SK-N-SH (cell line): ENCODE measurements at regions not wholly inside any gene's neighbourhood (a gene's known extent, or its start where the extent isn't known, plus 50 kb on each side); places are given as distances from the start of the nearest gene placed in this dataset.

ENCODE experiments used
- CTCF ChIA-PET: fragments of 300-600, 350-600 bp; formaldehyde crosslinking; extraction: SDS; loops from one replicate; lab custom pipeline; 2021; lab: Yijun Ruan, JAX
- POLR2A ChIA-PET: fragments of 350-600 bp; sonication (Branson Sonifier 250); formaldehyde crosslinking; extraction: SDS; loops from one replicate; lab custom pipeline; 2020; ENCODE audit warnings: antibody characterized with exemption, inconsistent platforms; lab: Yijun Ruan, JAX
- DNase-seq: peaks from one replicate; pipeline ENCODE4 v3.0.0; 2012
- H2AFZ ChIP-seq: fragments of 200-600 bp; sonication (generic); 2 replicates; pipeline ENCODE4 v1.8.1; 2016; ENCODE audit warnings: antibody characterized with exemption, mild to moderate bottlenecking, low read depth
- H3F3A ChIP-seq: fragments of 200-600 bp; sonication (generic); replicated peaks from 2 replicates; pipeline ENCODE3; 2016; ENCODE audit warnings: antibody characterized with exemption, mild to moderate bottlenecking; ENCODE audit not compliant: insufficient read depth
- H3K27ac ChIP-seq, 2 experiments: fragments of 200-500 bp in 1 of 2; fragments of 200-600 bp in 1 of 2; sonication (Bioruptor generic) in 1 of 2; sonication (generic), shearing (Covaris generic) in 1 of 2; 2 replicates each; pipeline versions ENCODE4 v1.5.1 to v1.6.1; 2014 to 2016; ENCODE audit warnings: low read depth in 2 of 2, inconsistent platforms in 1 of 2, low read length in 1 of 2, mild to moderate bottlenecking in 1 of 2, mixed read lengths in 1 of 2
- H3K27me3 ChIP-seq: fragments of 200-600 bp; sonication (generic), shearing (Covaris generic); 2 replicates; pipeline ENCODE4 v1.6.1; 2016; ENCODE audit warnings: mixed run types; ENCODE audit not compliant: insufficient read depth
- H3K36me3 ChIP-seq, 2 experiments: fragments of 200-500 bp in 1 of 2; fragments of 200-600 bp in 1 of 2; sonication (Bioruptor generic) in 1 of 2; sonication (generic) in 1 of 2; replicated peaks in 1 of 2; 2 replicates each; pipeline versions ENCODE3 to v1.5.1; 2014 to 2016; ENCODE audit warnings: low read length in 1 of 2, mild to moderate bottlenecking in 1 of 2; ENCODE audit not compliant: insufficient read depth in 2 of 2, control insufficient read depth in 1 of 2
- H3K4me1 ChIP-seq, 2 experiments: fragments of 200-500 bp in 1 of 2; fragments of 200-600 bp in 1 of 2; sonication (Bioruptor generic) in 1 of 2; sonication (generic), shearing (Covaris generic) in 1 of 2; 2 replicates each; pipeline versions ENCODE4 v1.5.1 to v1.6.1; 2014 to 2016; ENCODE audit warnings: low read depth in 1 of 2, low read length in 1 of 2, mixed run types in 1 of 2; ENCODE audit not compliant: insufficient read depth in 2 of 2, control insufficient read depth in 1 of 2
- H3K4me2 ChIP-seq: fragments of 200-600 bp; sonication (generic), shearing (Covaris generic); 2 replicates; pipeline ENCODE4 v1.6.1; 2017; ENCODE audit warnings: mixed run types
- H3K4me3 ChIP-seq, 2 experiments: fragments of 200-500 bp in 1 of 2; fragments of 200-600 bp in 1 of 2; sonication (Bioruptor generic) in 1 of 2; sonication (generic), shearing (Covaris generic) in 1 of 2; 2 replicates each; pipeline versions ENCODE4 v1.5.1 to v1.8.1; 2014 to 2016; ENCODE audit warnings: low read depth in 2 of 2, inconsistent platforms in 1 of 2, low read length in 1 of 2, mild to moderate bottlenecking in 1 of 2, mixed read lengths in 1 of 2, moderate library complexity in 1 of 2
- H3K79me2 ChIP-seq: fragments of 200-600 bp; sonication (generic); 2 replicates; pipeline ENCODE4 v1.8.1; 2017; ENCODE audit warnings: mild to moderate bottlenecking; ENCODE audit not compliant: insufficient read depth
- H3K9ac ChIP-seq: fragments of 200-600 bp; sonication (generic); 2 replicates; pipeline ENCODE4 v1.6.1; 2017; ENCODE audit warnings: mixed run types
- H3K9me2 ChIP-seq: fragments of 200-600 bp; sonication (generic); 2 replicates; pipeline ENCODE4 v1.6.1; 2017; ENCODE audit warnings: mixed run types
- H3K9me3 ChIP-seq: fragments of 200-600 bp; sonication (generic); 2 replicates; pipeline ENCODE4 v1.6.1; 2017; ENCODE audit warnings: mixed run types, mild to moderate bottlenecking, moderate library complexity
- H4K20me1 ChIP-seq: fragments of 200-600 bp; sonication (generic); 2 replicates; pipeline ENCODE4 v1.6.1; 2017; ENCODE audit warnings: mild to moderate bottlenecking, mixed run types; ENCODE audit not compliant: insufficient read depth
- CHD2 ChIP-seq: fragments of 150-350 bp; IDR thresholded peaks from 2 replicates; pipeline ENCODE4 v1.6.1; 2018; ENCODE audit warnings: low read length; ENCODE audit not compliant: partially characterized antibody
- CTCF ChIP-seq: fragments of 200-600 bp; sonication (generic); IDR thresholded peaks from 2 replicates; pipeline ENCODE4 v1.6.1; 2017; ENCODE audit warnings: antibody characterized with exemption, mild to moderate bottlenecking, moderate library complexity
- ELF1 ChIP-seq: IDR thresholded peaks from 2 replicates; pipeline ENCODE4 v1.4.0; 2012
- FOXJ3 ChIP-seq: sonication (generic); formaldehyde crosslinking; IDR thresholded peaks from 2 replicates; pipeline ENCODE4 v1.5.1; 2020; ENCODE audit warnings: mild to moderate bottlenecking, missing genetic modification reagents
- FOXM1 ChIP-seq: IDR thresholded peaks from 2 replicates; pipeline ENCODE4 v1.4.0; 2012; ENCODE audit warnings: low read depth, mild to moderate bottlenecking
- JUND ChIP-seq: IDR thresholded peaks from 2 replicates; pipeline ENCODE4 v1.4.0; 2012
- MAX ChIP-seq: IDR thresholded peaks from 2 replicates; pipeline ENCODE4 v1.4.0; 2012; ENCODE audit warnings: low read depth
- NRF1 ChIP-seq: IDR thresholded peaks from 2 replicates; pipeline ENCODE4 v1.6.1; 2012; ENCODE audit warnings: low read depth, mild to moderate bottlenecking, low read length
- PBX3 ChIP-seq: IDR thresholded peaks from 2 replicates; pipeline ENCODE4; 2012
- RCOR1 ChIP-seq: fragments of 150-350 bp; IDR thresholded peaks from 2 replicates; pipeline ENCODE4 v1.6.1; 2017; ENCODE audit warnings: antibody characterized with exemption, low read length
- RXRA ChIP-seq: IDR thresholded peaks from 2 replicates; pipeline ENCODE4 v1.4.0; 2012; ENCODE audit warnings: low read depth, mild to moderate bottlenecking, borderline replicate concordance
- SIN3A ChIP-seq: IDR thresholded peaks from 2 replicates; pipeline ENCODE4 v1.6.1; 2012; ENCODE audit warnings: low read depth, mild to moderate bottlenecking, low read length, moderate library complexity, borderline replicate concordance
- SMC3 ChIP-seq: IDR thresholded peaks from 2 replicates; pipeline ENCODE4 v1.6.1; 2012; ENCODE audit warnings: low read depth, low read length, improper control_type of control experiment
- TCF12 ChIP-seq: IDR thresholded peaks from 2 replicates; pipeline ENCODE4 v1.4.0; 2012
- ZBTB33 ChIP-seq: IDR thresholded peaks from 2 replicates; pipeline ENCODE4 v1.4.0; 2012; ENCODE audit warnings: low read depth, borderline replicate concordance
- WGBS: methylation state at CpG from one replicate; pipeline ENCODE4 v1.1.6; 2017; ENCODE audit warnings: low lambda C conversion rate; 5-methylcytosine and 5-hydroxymethylcytosine counted together
- TF ChIP-seq, protein P1 (sequence below): IDR thresholded peaks from 2 replicates; pipeline ENCODE4 v1.4.0; 2012; ENCODE audit warnings: low read depth, borderline replicate concordance
- TF ChIP-seq, protein P2 (sequence below): IDR thresholded peaks from 2 replicates; pipeline ENCODE4 v1.6.1; 2012; ENCODE audit warnings: mild to moderate bottlenecking, low read depth, low read length, moderate library complexity

GRCh38 chr4:23091711-23092110 lies 399.0 kb downstream of the GBA3 start (continued):
- TF ChIP-seq MAX (no peak), CTCF (no peak), PBX3 (no peak), JUND (no peak), ZBTB33 (no peak), SIN3A (no peak)
- TF ChIP-seq, protein P1, sequence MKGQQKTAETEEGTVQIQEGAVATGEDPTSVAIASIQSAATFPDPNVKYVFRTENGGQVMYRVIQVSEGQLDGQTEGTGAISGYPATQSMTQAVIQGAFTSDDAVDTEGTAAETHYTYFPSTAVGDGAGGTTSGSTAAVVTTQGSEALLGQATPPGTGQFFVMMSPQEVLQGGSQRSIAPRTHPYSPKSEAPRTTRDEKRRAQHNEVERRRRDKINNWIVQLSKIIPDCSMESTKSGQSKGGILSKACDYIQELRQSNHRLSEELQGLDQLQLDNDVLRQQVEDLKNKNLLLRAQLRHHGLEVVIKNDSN = no peak
- TF ChIP-seq, all 33 proteins: peak for 0

DNA sequence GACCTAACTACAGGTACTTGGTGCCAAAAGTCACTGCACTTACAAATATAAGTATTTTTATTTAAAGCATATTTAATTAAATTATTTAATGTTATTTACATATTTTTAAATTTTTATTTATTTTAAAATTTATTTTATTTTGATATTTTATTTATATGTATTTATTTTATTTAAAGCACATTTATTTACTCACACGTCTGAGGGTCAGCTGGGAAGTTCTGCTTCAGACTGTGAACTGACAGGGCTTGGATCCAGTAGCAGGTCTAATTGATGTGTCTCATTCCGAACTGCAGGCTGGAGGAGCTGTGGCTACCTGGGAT lies 392.5 kb downstream of the GBA3 start:
- H3F3A ChIP-seq = no peaks in the 10 kb centered on the region
- no peak overlapping the region for H3K4me3 ChIP-seq
- CTCF ChIA-PET = no interaction called here
- no peaks in the 10 kb centered on the region for H3K9me3 ChIP-seq
- DNase-seq = no peak
- H3K4me1 ChIP-seq = no peaks in the 10 kb centered on the region
- H4K20me1 ChIP-seq = no peaks in the 10 kb centered on the region
- no peaks in the 10 kb centered on the region for H3K9me2 ChIP-seq
- no peak overlapping the region for H2AFZ ChIP-seq
- no peak overlapping the region for H3K27ac ChIP-seq
- no peak overlapping the region for H3K4me2 ChIP-seq
- H3K79me2 ChIP-seq = no peaks in the 10 kb centered on the region
- no peaks in the 10 kb centered on the region for H3K36me3 ChIP-seq
- 6% methylated on average over 2 of the region's 2 CpGs for WGBS
- POLR2A ChIA-PET = no interaction called here
- no peaks in the 10 kb centered on the region for H3K27me3 ChIP-seq
- H3K9ac ChIP-seq = no peak overlapping the region
- TF ChIP-seq TCF12 = no peak
- no peak for TF ChIP-seq SMC3
- TF ChIP-seq FOXJ3 (CRISPR knock-in tag) = no peak
- no peak for TF ChIP-seq PBX3
- TF ChIP-seq CHD2 = no peak
- TF ChIP-seq FOXM1 = no peak
- TF ChIP-seq, protein P2, sequence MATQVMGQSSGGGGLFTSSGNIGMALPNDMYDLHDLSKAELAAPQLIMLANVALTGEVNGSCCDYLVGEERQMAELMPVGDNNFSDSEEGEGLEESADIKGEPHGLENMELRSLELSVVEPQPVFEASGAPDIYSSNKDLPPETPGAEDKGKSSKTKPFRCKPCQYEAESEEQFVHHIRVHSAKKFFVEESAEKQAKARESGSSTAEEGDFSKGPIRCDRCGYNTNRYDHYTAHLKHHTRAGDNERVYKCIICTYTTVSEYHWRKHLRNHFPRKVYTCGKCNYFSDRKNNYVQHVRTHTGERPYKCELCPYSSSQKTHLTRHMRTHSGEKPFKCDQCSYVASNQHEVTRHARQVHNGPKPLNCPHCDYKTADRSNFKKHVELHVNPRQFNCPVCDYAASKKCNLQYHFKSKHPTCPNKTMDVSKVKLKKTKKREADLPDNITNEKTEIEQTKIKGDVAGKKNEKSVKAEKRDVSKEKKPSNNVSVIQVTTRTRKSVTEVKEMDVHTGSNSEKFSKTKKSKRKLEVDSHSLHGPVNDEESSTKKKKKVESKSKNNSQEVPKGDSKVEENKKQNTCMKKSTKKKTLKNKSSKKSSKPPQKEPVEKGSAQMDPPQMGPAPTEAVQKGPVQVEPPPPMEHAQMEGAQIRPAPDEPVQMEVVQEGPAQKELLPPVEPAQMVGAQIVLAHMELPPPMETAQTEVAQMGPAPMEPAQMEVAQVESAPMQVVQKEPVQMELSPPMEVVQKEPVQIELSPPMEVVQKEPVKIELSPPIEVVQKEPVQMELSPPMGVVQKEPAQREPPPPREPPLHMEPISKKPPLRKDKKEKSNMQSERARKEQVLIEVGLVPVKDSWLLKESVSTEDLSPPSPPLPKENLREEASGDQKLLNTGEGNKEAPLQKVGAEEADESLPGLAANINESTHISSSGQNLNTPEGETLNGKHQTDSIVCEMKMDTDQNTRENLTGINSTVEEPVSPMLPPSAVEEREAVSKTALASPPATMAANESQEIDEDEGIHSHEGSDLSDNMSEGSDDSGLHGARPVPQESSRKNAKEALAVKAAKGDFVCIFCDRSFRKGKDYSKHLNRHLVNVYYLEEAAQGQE = no peak
- no peak for TF ChIP-seq ELF1
- no peak for TF ChIP-seq NRF1
- no peak for TF ChIP-seq ZBTB33
- no peak for TF ChIP-seq MAX
- TF ChIP-seq RXRA = no peak
- no peak for TF ChIP-seq RCOR1
